Stimulated activated CD4-positive, alpha-beta T cell treated with anti-CD3 and anti-CD28 coated beads, Interleukin-4, amount 100 ng/mL, for 1 hour (primary cell): ENCODE measurements at regions not wholly inside any gene's neighbourhood (a gene's known extent, or its start where the extent isn't known, plus 50 kb on each side); places are given as distances from the start of the nearest gene placed in this dataset.

Experiments
- DNase-seq: peaks from one replicate; pipeline ENCODE4 v3.0.0-alpha.2; 2020

DNA sequence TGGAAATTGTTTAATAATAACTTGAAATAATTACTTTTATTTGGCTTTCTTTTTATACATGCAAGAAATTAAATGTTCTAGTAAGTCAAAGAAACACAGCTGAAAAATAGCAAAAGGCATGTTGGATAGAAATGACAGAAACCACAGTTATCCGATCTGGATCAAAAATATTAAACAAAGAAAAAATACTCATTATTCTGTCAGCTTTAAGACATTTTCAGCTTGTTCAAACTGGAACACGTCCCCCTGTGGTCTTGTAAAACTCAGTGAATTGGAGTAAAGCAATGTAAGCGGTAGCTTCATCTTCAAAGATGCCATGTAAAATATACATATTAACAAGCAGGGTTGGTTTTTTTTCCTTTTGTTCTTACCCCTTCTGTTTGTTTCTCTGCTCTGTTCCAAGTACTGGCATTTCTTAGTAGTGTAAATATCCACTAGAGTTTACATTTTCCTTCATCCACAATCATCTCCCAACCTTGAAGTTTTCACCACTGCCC, 223.4 kb downstream of the IGSF11 start:
- DNase-seq: no peak

GRCh38 chr3:118813472-118813871, 221.2 kb downstream of the IGSF11 start:
- DNase-seq: no peak

DNA sequence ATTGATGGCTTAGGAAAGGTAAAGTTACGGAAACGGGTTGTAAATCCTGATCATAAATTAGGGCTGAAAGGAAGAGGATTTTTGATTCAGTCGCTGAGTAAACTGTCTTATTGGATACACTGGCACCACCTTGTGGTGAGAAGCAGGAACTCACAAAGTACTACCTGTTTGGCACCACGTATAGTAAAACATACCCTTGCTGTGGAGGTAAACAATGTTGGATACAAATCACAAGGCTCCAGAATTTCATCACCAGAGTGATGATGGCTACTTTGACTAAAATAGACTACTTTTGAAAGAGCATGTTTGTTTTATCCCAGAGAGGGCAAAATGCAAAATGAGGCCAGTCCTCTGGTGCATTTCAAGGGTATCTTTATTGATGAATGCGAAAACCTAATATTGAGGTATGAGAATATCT, 216.9 kb downstream of the IGSF11 start:
- peak; percentile 19 for DNase-seq

GRCh38 chr3:118818386-118818785, 216.3 kb downstream of the IGSF11 start:
- no peak for DNase-seq

GRCh38 chr3:118823626-118824025, 211.0 kb downstream of the IGSF11 start:
- DNase-seq: no peak

DNA sequence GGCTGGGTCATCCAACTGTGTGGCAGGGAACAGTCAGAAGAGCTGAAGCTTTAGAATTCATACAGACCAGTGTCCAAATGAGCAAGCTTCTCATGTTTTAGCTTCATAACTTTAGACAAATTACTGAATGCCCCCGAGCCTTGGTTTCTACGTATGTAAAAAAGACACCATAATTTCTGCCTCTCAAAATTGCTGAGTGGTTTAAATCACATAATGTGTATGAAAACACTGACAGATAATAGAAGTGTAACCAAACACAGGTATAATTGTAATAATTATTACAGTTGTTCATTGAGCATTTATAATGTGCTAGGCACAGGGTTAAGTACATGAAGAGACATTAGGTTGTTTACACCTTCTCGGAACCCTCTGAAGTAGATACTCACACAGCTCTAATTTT, 207.2 kb downstream of the IGSF11 start:
- DNase-seq: no peak

DNA sequence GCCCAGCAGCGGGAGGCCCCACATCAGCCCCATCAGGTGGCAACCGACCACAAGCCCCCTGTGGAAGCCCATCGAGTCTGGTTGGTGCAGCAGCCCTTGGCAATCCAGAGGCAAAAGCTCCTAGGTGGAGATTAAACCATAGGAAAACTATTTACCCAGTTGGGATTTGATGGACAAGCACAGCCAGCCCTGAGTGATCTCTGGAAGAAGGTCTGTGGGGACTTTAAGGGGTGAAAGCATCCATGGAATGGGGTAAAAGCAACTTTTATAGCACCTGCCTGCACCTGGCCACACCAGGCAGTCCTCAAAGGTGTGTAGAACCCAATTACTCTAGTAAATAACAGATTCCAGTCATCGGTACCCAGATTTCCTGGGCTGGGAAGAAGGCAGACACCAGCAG, 206.3 kb downstream of the IGSF11 start:
- DNase-seq: no peak

- no peak for DNase-seq
Observed at GRCh38 chr3:118833075-118833474, 201.6 kb downstream of the IGSF11 start.

- DNase-seq: no peak
Observed at GRCh38 chr3:118838871-118839270, 195.8 kb downstream of the IGSF11 start.

DNA sequence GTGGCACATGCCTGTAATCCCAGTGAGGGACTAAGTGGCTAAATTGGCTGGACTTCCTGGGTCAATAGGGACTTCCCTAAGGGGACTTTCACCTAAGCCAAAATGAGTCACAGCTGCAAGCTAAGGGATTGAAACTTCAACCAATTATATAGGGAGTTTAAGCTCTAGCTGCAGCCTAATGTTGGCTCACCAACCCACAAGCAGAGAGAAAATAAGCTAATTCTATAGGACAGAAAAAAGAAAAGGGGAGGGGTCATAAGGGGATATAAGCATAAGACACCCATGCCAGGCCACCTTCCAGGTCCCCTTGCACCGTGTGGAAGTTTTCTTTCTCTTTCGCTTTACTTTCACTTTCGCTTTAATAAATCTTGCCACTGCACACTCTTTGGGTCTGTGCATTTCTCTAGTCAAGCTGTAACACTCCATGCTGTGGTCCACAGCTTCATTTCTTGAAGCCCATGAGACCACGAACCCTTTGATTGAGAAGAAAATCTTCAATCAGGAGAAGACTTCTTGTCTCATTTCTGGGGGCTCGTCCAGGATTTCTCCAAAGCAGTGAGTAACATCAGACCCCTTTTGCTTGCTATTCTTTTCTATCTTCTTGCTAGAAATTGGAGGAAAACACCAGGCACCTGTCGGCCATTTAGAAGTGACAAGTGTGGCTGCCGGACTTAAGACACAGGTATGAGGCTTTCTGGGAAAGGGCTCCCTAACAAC, 192.3 kb downstream of the IGSF11 start:
- DNase-seq: no peak

DNA sequence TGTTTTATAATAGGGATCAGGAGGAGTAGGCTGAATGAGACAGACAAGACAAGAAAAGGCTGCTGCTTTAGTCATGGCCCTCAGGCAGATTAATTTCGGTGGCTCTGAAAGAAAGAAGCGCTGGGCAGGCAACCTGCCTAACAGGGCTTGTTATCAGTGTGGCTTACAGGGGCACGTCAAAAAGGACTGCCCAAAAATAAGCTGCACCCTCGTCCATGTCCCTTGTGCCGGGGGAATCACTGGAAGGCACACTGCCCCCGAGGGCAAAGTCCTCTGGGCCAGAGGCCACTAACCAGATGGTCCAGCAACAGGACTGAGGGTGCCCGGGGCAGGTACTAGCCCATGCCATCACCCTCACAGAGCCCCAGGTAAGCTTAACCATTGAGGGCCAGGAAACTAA, 188.5 kb downstream of the IGSF11 start:
- DNase-seq: no peak
